A673 (cell line): ENCODE measurements at regions not wholly inside any gene's neighbourhood (a gene's known extent, or its start where the extent isn't known, plus 50 kb on each side); places are given as distances from the start of the nearest gene placed in this dataset.

Experiments
- BruUV-seq: library from RNA; stranded (reverse); fragments of 400-500 nt; replicated peaks from 2 replicates; lab custom pipeline; 2021; lab: Mats Ljungman, UMichigan
- CTCF ChIA-PET: fragments of 300-600 bp; sonication (Branson Sonifier 250); formaldehyde crosslinking; loops from one replicate; lab custom pipeline; 2022; ENCODE audit warnings: antibody characterized with exemption; lab: Charles Lee
- POLR2A ChIA-PET: fragments of 300-600 bp; sonication (Branson Sonifier 250); formaldehyde crosslinking; loops from one replicate; lab custom pipeline; 2022; ENCODE audit warnings: antibody characterized with exemption; ENCODE audit not compliant: low non-redundant PET; lab: Charles Lee
- DNase-seq: peaks from one replicate; pipeline ENCODE4 v3.0.0-alpha.2; 2015; ENCODE audit warnings: low spot score
- H3K27ac ChIP-seq: fragments of 200-600 bp; sonication (generic); 2 replicates; pipeline ENCODE4 v1.5.1; 2016; ENCODE audit warnings: mixed run types, low read depth, mild to moderate bottlenecking, mixed read lengths, antibody characterized with exemption, low read length; ENCODE audit not compliant: poor library complexity, severe bottlenecking
- H3K27me3 ChIP-seq: fragments of 200-600 bp; sonication (generic); replicated peaks from 2 replicates; pipeline ENCODE4 v1.6.1; 2017; ENCODE audit warnings: mixed run types, low read depth, mild to moderate bottlenecking, mixed read lengths, antibody characterized with exemption, low read length; ENCODE audit not compliant: insufficient read depth, poor library complexity
- H3K36me3 ChIP-seq: fragments of 200-600 bp; sonication (generic); 2 replicates; pipeline ENCODE4 v1.6.1; 2016; ENCODE audit warnings: mixed run types, mild to moderate bottlenecking, mixed read lengths, antibody characterized with exemption, low read length; ENCODE audit not compliant: insufficient read depth, poor library complexity, severe bottlenecking
- H3K4me1 ChIP-seq: fragments of 200-600 bp; sonication (generic); 2 replicates; pipeline ENCODE4 v1.6.1; 2017; ENCODE audit warnings: mixed run types, mild to moderate bottlenecking, mixed read lengths, antibody characterized with exemption, low read length; ENCODE audit not compliant: insufficient read depth, poor library complexity, severe bottlenecking
- H3K4me3 ChIP-seq: fragments of 200-600 bp; sonication (generic); 2 replicates; pipeline ENCODE4 v1.5.1; 2016; ENCODE audit warnings: low read depth, mixed run types, mild to moderate bottlenecking, mixed read lengths, low read length; ENCODE audit not compliant: poor library complexity, severe bottlenecking
- H3K9me3 ChIP-seq: fragments of 200-600 bp; sonication (generic); 2 replicates; pipeline ENCODE4 v1.6.1; 2016; ENCODE audit warnings: mixed run types, low read depth, mild to moderate bottlenecking, mixed read lengths, antibody characterized with exemption, low read length; ENCODE audit not compliant: poor library complexity, severe bottlenecking
- CTCF ChIP-seq: fragments of 300-800, 200-600 bp; sonication (generic); conservative IDR thresholded peaks from 2 replicates; pipeline ENCODE4 v1.5.1; 2017; ENCODE audit warnings: low read depth, mild to moderate bottlenecking, antibody characterized with exemption, low read length, moderate library complexity, mixed read lengths
- EZH2 ChIP-seq: fragments of 200-600 bp; sonication (generic); IDR thresholded peaks from 2 replicates; pipeline ENCODE4 v1.6.1; 2017; ENCODE audit warnings: borderline replicate concordance, low read depth, mild to moderate bottlenecking, mixed read lengths, antibody characterized with exemption, low read length; ENCODE audit not compliant: poor library complexity, severe bottlenecking
- intact Hi-C: fragments of 100-400 bp; cut with micrococcal nuclease; formaldehyde crosslinking; loops from one replicate; pipeline ENCODE4 v1.10.0; 2022; ENCODE audit not compliant: unreplicated experiment

- no TSS peak for BruUV-seq
- Histone ChIP-seq H3K4me3 (no peak overlapping the region), H3K27ac (no peak overlapping the region), H3K4me1 (no peaks in the 10 kb centered on the region), H3K36me3 (no peaks in the 10 kb centered on the region), H3K27me3 (no peaks in the 10 kb centered on the region), H3K9me3 (peaks cover 17% of the 10 kb centered on the region)
- POLR2A ChIA-PET, result no interaction called here
- CTCF ChIA-PET, result no interaction called here
- DNase-seq, result no peak
- intact Hi-C loops, result no loop called here
- TF ChIP-seq CTCF (no peak), EZH2 (no peak)
Measured at GRCh38 chr17:14901376-14901775, 363.8 kb downstream of the PMP22 start.

GRCh38 chr17:14886200-14886739 is 378.9 kb downstream of the PMP22 start:
- intact Hi-C loops, result no loop called here
- ChIA-PET POLR2A (no interaction called here), CTCF (no interaction called here)
- Histone ChIP-seq H3K27me3 (no peaks in the 10 kb centered on the region), H3K36me3 (no peaks in the 10 kb centered on the region), H3K4me1 (no peaks in the 10 kb centered on the region), H3K27ac (no peak overlapping the region), H3K4me3 (no peak overlapping the region), H3K9me3 (peaks cover 33% of the 10 kb centered on the region)
- peak; percentile 0 for DNase-seq
- TF ChIP-seq EZH2 (no peak), CTCF (0 out of 2 replicates have a peak, but pooled peaks have one; percentile 21)
- BruUV-seq, result no TSS peak

- DNase-seq, result no peak
- H3K4me1 ChIP-seq, result no peaks in the 10 kb centered on the region
- H3K27me3 ChIP-seq, result no peaks in the 10 kb centered on the region
- peaks cover 15% of the 10 kb centered on the region for H3K9me3 ChIP-seq
- no peaks in the 10 kb centered on the region for H3K36me3 ChIP-seq
- H3K4me3 ChIP-seq, result no peak overlapping the region
- POLR2A ChIA-PET, result no interaction called here
- no peak overlapping the region for H3K27ac ChIP-seq
- CTCF ChIA-PET, result no interaction called here
- no TSS peak for BruUV-seq
- intact Hi-C loops, result no loop called here
- TF ChIP-seq CTCF (no peak), EZH2 (no peak)
Measured at GRCh38 chr17:14882131-14882530, 383.0 kb downstream of the PMP22 start.
